Neuronal stem cell (in vitro differentiated cells): ENCODE measurements at regions not wholly inside any gene's neighbourhood (a gene's known extent, or its start where the extent isn't known, plus 50 kb on each side); places are given as distances from the start of the nearest gene placed in this dataset.

ENCODE experiments used
- DNase-seq: peaks from one replicate; pipeline ENCODE4 v3.0.0-alpha.2; 2013; ENCODE audit warnings: low spot score
- H2AFZ ChIP-seq: one replicate; pipeline ENCODE4 v1.6.1; 2013; ENCODE audit warnings: mild to moderate bottlenecking, low read length, inconsistent platforms
- H2AK5ac ChIP-seq: 2 replicates; pipeline ENCODE4 v1.6.1; 2013; ENCODE audit warnings: low read depth, mild to moderate bottlenecking, inconsistent platforms, low read length, moderate library complexity, mixed read lengths
- H2BK120ac ChIP-seq: 2 replicates; pipeline ENCODE4 v1.6.1; 2013; ENCODE audit warnings: low read depth, mild to moderate bottlenecking, inconsistent platforms, low read length, moderate library complexity, mixed read lengths
- H2BK12ac ChIP-seq: one replicate; pipeline ENCODE4 v1.6.1; 2013; ENCODE audit warnings: low read length, inconsistent platforms
- H2BK15ac ChIP-seq: 2 replicates; pipeline ENCODE4 v1.6.1; 2013; ENCODE audit warnings: mild to moderate bottlenecking, low read length, inconsistent platforms, mixed read lengths
- H2BK5ac ChIP-seq: one replicate; pipeline ENCODE4 v1.6.1; 2013; ENCODE audit warnings: inconsistent platforms, mild to moderate bottlenecking, low read length, moderate library complexity
- H3K14ac ChIP-seq: one replicate; pipeline ENCODE4 v1.6.1; 2013; ENCODE audit warnings: low read length, inconsistent platforms
- H3K18ac ChIP-seq: 2 replicates; pipeline ENCODE4 v1.6.1; 2013; ENCODE audit warnings: low read length, inconsistent platforms
- H3K23ac ChIP-seq: 2 replicates; pipeline ENCODE4 v1.6.1; 2013; ENCODE audit warnings: low read depth, mild to moderate bottlenecking, mixed read lengths, low read length, inconsistent platforms; ENCODE audit not compliant: poor library complexity
- H3K27ac ChIP-seq: replicated peaks from 3 replicates; pipeline ENCODE4 v1.5.1; 2013; ENCODE audit warnings: low read length, inconsistent platforms
- H3K27me3 ChIP-seq, 3 experiments: 2 replicates each; pipeline ENCODE4 v1.6.1; 2013; ENCODE audit warnings: low read length in 3 of 3, mild to moderate bottlenecking in 2 of 3, inconsistent platforms in 1 of 3, low read depth in 1 of 3, mixed read lengths in 1 of 3, moderate library complexity in 1 of 3; ENCODE audit not compliant: control insufficient read depth in 3 of 3, insufficient read depth in 3 of 3
- H3K36me3 ChIP-seq, 2 donors: replicated peaks in 1 of 2; 2 replicates each; pipeline ENCODE4 v1.6.1; 2013; ENCODE audit warnings: low read length in 2 of 2; ENCODE audit not compliant: control insufficient read depth in 2 of 2, insufficient read depth in 2 of 2
- H3K4ac ChIP-seq: 2 replicates; pipeline ENCODE4 v1.6.1; 2013; ENCODE audit warnings: inconsistent platforms, mild to moderate bottlenecking, low read length, moderate library complexity
- H3K4me1 ChIP-seq, 2 donors: 1 replicate in 1 of 2; 2 replicates in 1 of 2; pipeline ENCODE4 v1.6.1; 2013; ENCODE audit warnings: low read length in 2 of 2, low read depth in 1 of 2; ENCODE audit not compliant: control insufficient read depth in 2 of 2, insufficient read depth in 1 of 2
- H3K4me2 ChIP-seq: one replicate; pipeline ENCODE4 v1.6.1; 2013; ENCODE audit warnings: mild to moderate bottlenecking, low read length, inconsistent platforms; ENCODE audit not compliant: insufficient read depth, poor library complexity, severe bottlenecking
- H3K4me3 ChIP-seq, 2 donors: 2 replicates each; pipeline ENCODE4 v1.5.1; 2013; ENCODE audit warnings: low read length in 2 of 2, mild to moderate bottlenecking in 2 of 2, inconsistent platforms in 1 of 2, moderate library complexity in 1 of 2
- H3K79me1 ChIP-seq: one replicate; pipeline ENCODE4 v1.6.1; 2013; ENCODE audit warnings: low read depth, mild to moderate bottlenecking, inconsistent platforms, low read length, moderate library complexity
- H3K9ac ChIP-seq: one replicate; pipeline ENCODE4 v1.6.1; 2013; ENCODE audit warnings: mild to moderate bottlenecking, low read depth, low read length, inconsistent platforms; ENCODE audit not compliant: poor library complexity
- H3K9me3 ChIP-seq, 2 donors: replicated peaks in 1 of 2; 2 replicates each; pipeline versions ENCODE3 to v1.6.1; 2013; ENCODE audit warnings: low read length in 2 of 2, mild to moderate bottlenecking in 2 of 2, inconsistent platforms in 1 of 2, low read depth in 1 of 2, mixed read lengths in 1 of 2, moderate library complexity in 1 of 2; ENCODE audit not compliant: control insufficient read depth in 2 of 2, insufficient read depth in 1 of 2
- H4K8ac ChIP-seq: one replicate; pipeline ENCODE4 v1.6.1; 2013; ENCODE audit warnings: low read depth, mild to moderate bottlenecking, inconsistent platforms, low read length, moderate library complexity
- H4K91ac ChIP-seq: one replicate; pipeline ENCODE4 v1.6.1; 2013; ENCODE audit warnings: low read length, low read depth, mild to moderate bottlenecking, inconsistent platforms; ENCODE audit not compliant: poor library complexity
- WGBS, 2 donors: extraction: QIAGEN DNeasy Blood & Tissue Kit; methylation state at CpG; one replicate each; pipeline ENCODE4 v1.1.7; 2013; ENCODE audit warnings: missing lambda C conversion rate in 2 of 2, mixed read lengths in 1 of 2; ENCODE audit not compliant: insufficient read length in 2 of 2, insufficient replicate concordance in 1 of 2; ENCODE audit errors: extremely low coverage in 2 of 2; 5-methylcytosine and 5-hydroxymethylcytosine counted together

GRCh38 chr2:140144611-140145010 lies 1364.4 kb upstream of the NXPH2 start:
- Histone ChIP-seq H4K91ac (no peak overlapping the region), H3K4me2 (no peak overlapping the region), H3K9ac (no peak overlapping the region), H3K4ac (no peak overlapping the region), H3K27ac (no peak overlapping the region), H3K9me3 (peaks cover 0 to 1% of the 10 kb centered on the region in 2 donors), H3K27me3 (no peaks in the 10 kb centered on the region), H3K23ac (no peak overlapping the region), H2BK120ac (no peak overlapping the region), H3K4me3 (no peak overlapping the region), H3K79me1 (no peaks in the 10 kb centered on the region), H3K18ac (no peak overlapping the region), H3K14ac (no peak overlapping the region), H2AFZ (no peak overlapping the region), H4K8ac (no peak overlapping the region), H2BK12ac (no peak overlapping the region), H2BK5ac (no peak overlapping the region), H2BK15ac (no peak overlapping the region), H2AK5ac (no peak overlapping the region), H3K4me1 (no peaks in the 10 kb centered on the region), H3K36me3 (no peaks in the 10 kb centered on the region)
- DNase-seq: no peak
- no CpG with 5 or more reads among the region's 2 CpGs for WGBS, 2 donors

GRCh38 chr2:140138736-140139135 lies 1358.5 kb upstream of the NXPH2 start:
- Histone ChIP-seq H2AK5ac (no peak overlapping the region), H3K14ac (no peak overlapping the region), H3K4me3 (no peak overlapping the region), H3K23ac (no peak overlapping the region), H2AFZ (no peak overlapping the region), H2BK15ac (no peak overlapping the region), H4K91ac (no peak overlapping the region), H3K9ac (no peak overlapping the region), H3K4ac (no peak overlapping the region), H2BK12ac (no peak overlapping the region), H3K79me1 (no peaks in the 10 kb centered on the region), H3K18ac (no peak overlapping the region), H2BK120ac (no peak overlapping the region), H3K36me3 (no peaks in the 10 kb centered on the region), H3K4me2 (no peak overlapping the region), H3K4me1 (no peaks in the 10 kb centered on the region), H3K27me3 (no peaks in the 10 kb centered on the region), H3K9me3 (peaks cover 0 to 1% of the 10 kb centered on the region in 2 donors), H4K8ac (no peak overlapping the region), H2BK5ac (no peak overlapping the region), H3K27ac (no peak overlapping the region)
- no CpG with 5 or more reads among the region's 6 CpGs for WGBS, 2 donors
- DNase-seq: no peak

GRCh38 chr2:140136861-140137260 lies 1356.7 kb upstream of the NXPH2 start:
- WGBS, 2 donors: no CpG with 5 or more reads among the region's 1 CpG

DNA sequence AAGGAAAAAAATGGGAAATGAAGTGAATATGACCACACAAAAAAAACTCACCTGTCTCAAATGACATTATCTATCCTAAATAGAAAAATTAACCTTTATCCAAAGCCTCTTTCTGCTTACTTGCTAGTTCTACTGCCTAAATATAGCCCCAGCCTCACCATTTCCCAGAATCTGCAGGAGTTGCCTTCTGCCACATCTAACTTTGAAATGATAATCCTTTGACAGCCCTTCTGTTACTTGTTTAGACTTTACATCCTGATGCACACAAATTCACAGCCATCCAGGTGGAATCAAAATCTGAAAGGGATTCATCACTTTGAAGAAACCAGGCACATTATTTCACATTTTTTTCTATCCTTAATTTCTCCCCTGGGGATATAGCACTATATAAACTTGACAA lies 1356.2 kb upstream of the NXPH2 start:
- no peak overlapping the region for H2BK15ac ChIP-seq
- H3K9me3 ChIP-seq: peaks cover 0 to 1% of the 10 kb centered on the region in 2 donors
- H3K27me3 ChIP-seq: no peaks in the 10 kb centered on the region
- no peaks in the 10 kb centered on the region for H3K79me1 ChIP-seq
- no peak overlapping the region for H2AK5ac ChIP-seq
- H2BK120ac ChIP-seq: no peak overlapping the region
- H3K9ac ChIP-seq: no peak overlapping the region
- DNase-seq: no peak
- H3K36me3 ChIP-seq: no peaks in the 10 kb centered on the region
- no peak overlapping the region for H3K27ac ChIP-seq
- H3K4ac ChIP-seq: no peak overlapping the region
- no peak overlapping the region for H4K8ac ChIP-seq
- H3K4me3 ChIP-seq: no peak overlapping the region
- H3K14ac ChIP-seq: no peak overlapping the region
- H2BK5ac ChIP-seq: no peak overlapping the region
- H3K18ac ChIP-seq: no peak overlapping the region
- H4K91ac ChIP-seq: no peak overlapping the region
- H2BK12ac ChIP-seq: no peak overlapping the region
- H3K4me1 ChIP-seq: no peaks in the 10 kb centered on the region
- H3K23ac ChIP-seq: no peak overlapping the region
- no peak overlapping the region for H3K4me2 ChIP-seq
- no peak overlapping the region for H2AFZ ChIP-seq

More at GRCh38 chr2:140136861-140137260, 1356.7 kb upstream of the NXPH2 start:
- H3K79me1 ChIP-seq: no peaks in the 10 kb centered on the region
- H3K4ac ChIP-seq: no peak overlapping the region
- no peak overlapping the region for H2AK5ac ChIP-seq
- H3K18ac ChIP-seq: no peak overlapping the region
- H3K9ac ChIP-seq: no peak overlapping the region
- no peak overlapping the region for H3K27ac ChIP-seq
- no peak overlapping the region for H4K91ac ChIP-seq
- H3K27me3 ChIP-seq: no peaks in the 10 kb centered on the region
- no peak overlapping the region for H3K4me2 ChIP-seq
- H4K8ac ChIP-seq: no peak overlapping the region
- H3K9me3 ChIP-seq: peaks cover 0 to 1% of the 10 kb centered on the region in 2 donors
- H3K14ac ChIP-seq: no peak overlapping the region
- no peaks in the 10 kb centered on the region for H3K4me1 ChIP-seq
- no peak overlapping the region for H2AFZ ChIP-seq
- DNase-seq: no peak
- no peaks in the 10 kb centered on the region for H3K36me3 ChIP-seq
- no peak overlapping the region for H3K4me3 ChIP-seq
- no peak overlapping the region for H2BK12ac ChIP-seq
- H2BK120ac ChIP-seq: no peak overlapping the region
- no peak overlapping the region for H2BK5ac ChIP-seq
- no peak overlapping the region for H2BK15ac ChIP-seq
- H3K23ac ChIP-seq: no peak overlapping the region
